K562 (cell line): ENCODE measurements at regions not wholly inside any gene's neighbourhood (a gene's known extent, or its start where the extent isn't known, plus 50 kb on each side); places are given as distances from the start of the nearest gene placed in this dataset.
"Not testable (repeated sequence)": the region's sequence is repeated elsewhere in the genome, so short reads cannot be mapped to it uniquely, and the experiment has no call there.

ENCODE experiments used
- ATAC-seq: fragments of 200-7000 bp; cut with Tn5 transposase; 3 replicates; pipeline ENCODE4 v1.9.1; 2020; ENCODE audit warnings: moderate library complexity
- BruUV-seq: library from RNA; stranded (reverse); fragments of 400-500 nt; replicated peaks from 2 replicates; lab custom pipeline; 2021; lab: Mats Ljungman, UMichigan
- CTCF ChIA-PET: fragments of 300-600 bp; formaldehyde crosslinking; extraction: SDS; loops from one replicate; lab custom pipeline; 2021; ENCODE audit warnings: low intra/inter-chr PET ratio; lab: Yijun Ruan, JAX
- POLR2A ChIA-PET: fragments of 300-600, 350-650 bp; sonication (Branson Sonifier 250); formaldehyde crosslinking; extraction: SDS; loops from one replicate; lab custom pipeline; 2021; ENCODE audit warnings: antibody characterized with exemption, inconsistent platforms; lab: Yijun Ruan, JAX
- DNase-seq, 4 experiments: peaks; one replicate each; pipeline versions ENCODE4 v3.0.0 to v3.0.0-alpha.2; 2011 to 2018; ENCODE audit warnings: low spot score in 3 of 4, mixed read lengths in 3 of 4; ENCODE audit errors: extremely low read depth in 1 of 4
- FAIRE-seq: peaks from 2 replicates; lab custom pipeline; 2011; peaks lifted over from hg19 to GRCh38; lab: Jason Lieb, UNC
- H2AFZ ChIP-seq: 2 replicates; pipeline ENCODE4 v1.6.0; 2011; ENCODE audit warnings: low read depth, low read length, control low read depth, inconsistent platforms
- H3K27ac ChIP-seq: fragments of 200-600 bp; 3 replicates; pipeline ENCODE4 v1.8.0; 2011; ENCODE audit warnings: low read depth, mild to moderate bottlenecking, control low read depth, inconsistent platforms, low read length, moderate library complexity, mixed read lengths; ENCODE audit errors: extremely low read depth
- H3K27me3 ChIP-seq, 2 experiments: fragments of 300-600 bp in 1 of 2; 2 replicates in 1 of 2; 3 replicates in 1 of 2; pipeline versions ENCODE4 v1.6.0 to v1.8.0; 2011; ENCODE audit warnings: inconsistent platforms in 2 of 2, low read length in 2 of 2, mild to moderate bottlenecking in 1 of 2, mixed read lengths in 1 of 2, moderate library complexity in 1 of 2; ENCODE audit not compliant: control insufficient read depth in 2 of 2, insufficient read depth in 2 of 2
- H3K36me3 ChIP-seq: fragments of 300-600 bp; 3 replicates; pipeline ENCODE4 v1.8.0; 2011; ENCODE audit warnings: mild to moderate bottlenecking, low read length, inconsistent platforms; ENCODE audit not compliant: control insufficient read depth, insufficient read depth
- H3K4me1 ChIP-seq, 2 experiments: fragments of 200-600 bp in 1 of 2; replicated peaks in 1 of 2; 2 replicates in 1 of 2; 3 replicates in 1 of 2; pipeline versions ENCODE4 v1.5.1 to v1.8.0; 2011; ENCODE audit warnings: inconsistent platforms in 2 of 2, low read length in 2 of 2, mild to moderate bottlenecking in 1 of 2, mixed read lengths in 1 of 2, moderate library complexity in 1 of 2; ENCODE audit not compliant: control insufficient read depth in 2 of 2, insufficient read depth in 2 of 2
- H3K4me2 ChIP-seq: 2 replicates; pipeline ENCODE4 v1.6.1; 2011; ENCODE audit warnings: low read length, control low read depth, inconsistent platforms, mixed read lengths; ENCODE audit not compliant: insufficient read depth
- H3K4me3 ChIP-seq: fragments of 200-600 bp; sonication (generic), shearing (Covaris generic); 2 replicates; pipeline ENCODE4 v1.5.1; 2016; ENCODE audit warnings: control low read depth, inconsistent platforms
- H3K79me2 ChIP-seq: fragments of 200-600 bp; 3 replicates; pipeline ENCODE4 v1.8.0; 2011; ENCODE audit warnings: low read length, inconsistent platforms; ENCODE audit not compliant: control insufficient read depth, insufficient read depth
- H3K9ac ChIP-seq, 2 experiments: 2 replicates each; pipeline versions ENCODE4 v1.6.0 to v1.6.1; 2011; ENCODE audit warnings: low read depth in 2 of 2, low read length in 2 of 2, control low read depth in 1 of 2, inconsistent platforms in 1 of 2, mild to moderate bottlenecking in 1 of 2, mixed read lengths in 1 of 2; ENCODE audit not compliant: insufficient read depth in 1 of 2
- H3K9me1 ChIP-seq: one replicate; pipeline ENCODE4 v1.6.0; 2011; ENCODE audit warnings: inconsistent platforms, mild to moderate bottlenecking, low read length, moderate library complexity; ENCODE audit not compliant: control insufficient read depth, insufficient read depth
- H3K9me3 ChIP-seq: replicated peaks from 2 replicates; pipeline ENCODE4 v1.5.1; 2011; ENCODE audit warnings: low read depth, low read length, inconsistent platforms; ENCODE audit not compliant: control insufficient read depth, insufficient read depth
- H4K20me1 ChIP-seq: replicated peaks from 2 replicates; pipeline ENCODE4 v1.6.1; 2011; ENCODE audit warnings: low read length, inconsistent platforms, mixed read lengths; ENCODE audit not compliant: control insufficient read depth, insufficient read depth
- WGBS: fragments of 100-300 bp; shearing (Covaris generic); methylation state at CpG from one replicate; pipeline ENCODE4 v1.1.6; 2016; ENCODE audit warnings: low coverage, mixed read lengths; ENCODE audit not compliant: insufficient coverage; ENCODE audit errors: missing lambda C conversion rate; 5-methylcytosine and 5-hydroxymethylcytosine counted together
- in situ Hi-C: fragments of 300-500 bp; cut with MboI; formaldehyde crosslinking; loops from 4 replicates; pipeline ENCODE4 v1.15.0; 2018; ENCODE audit warnings: inconsistent platforms, mixed read lengths
- intact Hi-C: fragments of 100-400 bp; cut with micrococcal nuclease; formaldehyde crosslinking; loops from 2 replicates; pipeline ENCODE4 v1.14.2; 2022

DNA sequence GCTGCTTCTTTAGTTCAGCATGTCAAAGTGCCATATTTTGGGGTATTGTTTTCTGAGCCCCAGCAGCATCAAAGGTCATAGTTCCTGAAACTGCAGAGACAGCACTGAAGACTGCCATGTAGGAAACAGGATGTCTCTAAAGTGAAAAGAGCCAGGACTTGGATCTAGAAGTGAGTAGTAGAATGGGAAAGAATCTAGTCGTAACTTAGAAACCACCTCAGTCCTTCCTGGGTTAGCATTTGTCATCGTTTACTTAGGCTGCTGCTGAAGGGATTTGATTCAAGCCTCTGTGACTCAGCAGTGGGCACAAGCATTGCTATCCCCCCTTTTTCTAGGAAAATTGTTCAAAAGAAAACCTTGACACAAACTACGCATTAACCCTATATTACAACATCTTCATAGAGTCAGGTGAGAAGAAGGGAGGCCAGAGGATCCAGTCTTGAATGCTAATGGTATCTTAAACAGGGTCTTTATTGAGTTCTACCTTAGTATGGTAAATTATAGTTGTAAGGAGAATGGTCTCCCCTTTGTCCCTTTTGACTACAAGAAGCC is 108.8 kb downstream of the FAM72B start:
- H3K79me2 ChIP-seq, CTCF ChIA-PET, H3K36me3 ChIP-seq, H3K4me3 ChIP-seq, H3K4me2 ChIP-seq, H3K9me1 ChIP-seq, H3K9ac ChIP-seq, FAIRE-seq, H3K4me1 ChIP-seq, in situ Hi-C loops, H2AFZ ChIP-seq, BruUV-seq, POLR2A ChIA-PET, intact Hi-C loops, H3K27ac ChIP-seq, H3K9me3 ChIP-seq, H4K20me1 ChIP-seq, ATAC-seq, H3K27me3 ChIP-seq: not testable (repeated sequence)
- peak in 1 of 4 experiments; percentile 2 for DNase-seq
- WGBS, result 25% methylated on average over 1 of the region's 3 CpGs

DNA sequence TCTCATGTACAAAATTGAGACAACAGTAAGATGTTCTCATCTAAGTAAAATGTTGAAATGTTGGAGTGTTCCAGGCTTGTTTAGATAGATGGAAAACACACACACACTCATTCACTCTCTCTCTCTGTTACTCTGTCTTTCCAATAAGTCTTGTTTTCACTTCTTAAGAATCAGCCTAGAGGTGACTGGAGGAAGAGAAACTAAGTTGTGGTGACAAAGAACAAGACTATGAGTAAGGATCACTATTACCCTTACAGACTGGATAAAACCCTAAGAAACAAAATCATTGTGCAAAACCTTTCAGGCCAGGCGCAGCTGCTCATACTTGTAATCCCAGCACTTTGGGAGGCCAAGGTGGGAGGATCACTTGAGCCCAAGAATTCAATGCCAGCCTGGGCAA is 107.5 kb downstream of the FAM72B start:
- ATAC-seq, CTCF ChIA-PET, H3K9me1 ChIP-seq, H3K9me3 ChIP-seq, FAIRE-seq, in situ Hi-C loops, POLR2A ChIA-PET, BruUV-seq, H3K79me2 ChIP-seq, DNase-seq, intact Hi-C loops, H3K27me3 ChIP-seq, H3K4me2 ChIP-seq, H3K4me3 ChIP-seq, H3K27ac ChIP-seq, H4K20me1 ChIP-seq, H3K36me3 ChIP-seq, H3K4me1 ChIP-seq, H3K9ac ChIP-seq, H2AFZ ChIP-seq: not testable (repeated sequence)
- WGBS, result no CpG with 5 or more reads among the region's 1 CpG

DNA sequence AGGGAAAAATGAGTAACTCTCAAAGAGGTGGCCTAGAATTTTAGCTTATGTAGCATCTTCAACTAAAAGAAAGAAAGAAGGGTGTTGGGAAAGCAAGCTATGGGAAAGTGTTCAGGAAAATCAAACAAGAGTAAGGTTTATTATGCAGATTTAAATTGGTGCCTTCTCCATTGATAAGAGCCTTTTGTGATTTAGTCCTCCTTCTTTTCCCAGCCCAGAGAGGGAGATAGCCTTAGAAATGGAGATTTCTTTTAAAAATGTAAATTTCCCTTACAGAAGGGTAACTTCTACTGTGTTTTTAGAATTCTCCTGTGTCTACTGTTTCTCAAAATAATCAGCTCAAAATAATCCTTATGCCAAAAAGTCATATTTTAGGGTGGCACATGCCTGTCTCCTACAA is 104.5 kb downstream of the FAM72B start:
- in situ Hi-C loops, result not testable (repeated sequence)

More for the DNA sequence above, 104.5 kb downstream of the FAM72B start:
- DNase-seq, result peak in 1 of 4 experiments; percentile 0
- ATAC-seq, H3K36me3 ChIP-seq, H3K4me2 ChIP-seq, POLR2A ChIA-PET, H3K27me3 ChIP-seq, H3K4me3 ChIP-seq, H3K9ac ChIP-seq, H3K79me2 ChIP-seq, H4K20me1 ChIP-seq, H3K9me1 ChIP-seq, CTCF ChIA-PET, H3K9me3 ChIP-seq, intact Hi-C loops, FAIRE-seq, H3K4me1 ChIP-seq: not testable (repeated sequence)
- TSS peak; percentile 97 for BruUV-seq
- H3K27ac ChIP-seq, result peak overlapping the region; percentile 76; the same call in 1 of the 3 replicates
- H2AFZ ChIP-seq, result 0 out of 2 replicates have a peak overlapping the region, but pooled peaks have one; percentile 58
